ENCODE measurements at regions not wholly inside any gene's neighbourhood (a gene's known extent, or its start where the extent isn't known, plus 50 kb on each side); places are given as distances from the start of the nearest gene placed in this dataset.

DNA sequence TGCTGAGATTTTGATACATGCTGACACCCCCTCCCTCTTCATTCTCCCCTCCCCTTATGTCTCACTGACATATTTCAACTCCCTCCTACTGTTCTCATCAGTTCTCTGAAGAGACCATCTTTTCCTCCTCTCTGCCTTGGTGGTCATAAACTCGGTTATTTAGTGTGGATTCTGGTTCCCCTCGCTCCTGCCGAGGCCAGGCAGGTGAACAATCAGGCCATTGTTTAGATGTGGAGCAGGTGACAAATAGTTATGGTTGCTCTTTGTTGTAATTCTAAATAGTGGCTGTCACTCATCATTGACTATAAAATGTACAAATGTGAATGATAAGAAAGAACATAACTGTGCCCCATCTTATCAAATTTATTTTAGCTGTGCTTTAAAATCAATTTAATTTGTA, 324.6 kb downstream of the BCOR start:
- H3K27ac ChIP-seq (ENCODE audit: control insufficient read depth, insufficient read depth, low read length) = no peak overlapping the region
- no peaks in the 10 kb centered on the region for H3K36me3 ChIP-seq (ENCODE audit: control insufficient read depth in 2 of 2, extremely low read depth in 1 of 2, insufficient read depth in 2 of 2, low read length in 2 of 2)
- no peak for DNase-seq (ENCODE audit: low read depth, low spot score)
- no peak overlapping the region for H2AFZ ChIP-seq (ENCODE audit: control insufficient read depth, low read length)
- no peaks in the 10 kb centered on the region for H4K20me1 ChIP-seq (ENCODE audit: control insufficient read depth, extremely low read depth, insufficient read depth, low read length)
- H3K4me3 ChIP-seq (ENCODE audit: control insufficient read depth in 2 of 3, extremely low read depth in 1 of 3, insufficient read depth in 2 of 3, low read depth in 1 of 3, low read length in 3 of 3) = no peak overlapping the region
- no peaks in the 10 kb centered on the region for H3K9me3 ChIP-seq (ENCODE audit: control insufficient read depth, low read depth, low read length)
- H3K9me1 ChIP-seq (ENCODE audit: control insufficient read depth, extremely low read depth, insufficient read depth, low read length) = no peaks in the 10 kb centered on the region
- dilution Hi-C loops (cut with MboI; ENCODE audit: extremely low pct_ligation_motif_present, low sequenced_read_pairs) = no loop called here
- TF ChIP-seq, protein P1, sequence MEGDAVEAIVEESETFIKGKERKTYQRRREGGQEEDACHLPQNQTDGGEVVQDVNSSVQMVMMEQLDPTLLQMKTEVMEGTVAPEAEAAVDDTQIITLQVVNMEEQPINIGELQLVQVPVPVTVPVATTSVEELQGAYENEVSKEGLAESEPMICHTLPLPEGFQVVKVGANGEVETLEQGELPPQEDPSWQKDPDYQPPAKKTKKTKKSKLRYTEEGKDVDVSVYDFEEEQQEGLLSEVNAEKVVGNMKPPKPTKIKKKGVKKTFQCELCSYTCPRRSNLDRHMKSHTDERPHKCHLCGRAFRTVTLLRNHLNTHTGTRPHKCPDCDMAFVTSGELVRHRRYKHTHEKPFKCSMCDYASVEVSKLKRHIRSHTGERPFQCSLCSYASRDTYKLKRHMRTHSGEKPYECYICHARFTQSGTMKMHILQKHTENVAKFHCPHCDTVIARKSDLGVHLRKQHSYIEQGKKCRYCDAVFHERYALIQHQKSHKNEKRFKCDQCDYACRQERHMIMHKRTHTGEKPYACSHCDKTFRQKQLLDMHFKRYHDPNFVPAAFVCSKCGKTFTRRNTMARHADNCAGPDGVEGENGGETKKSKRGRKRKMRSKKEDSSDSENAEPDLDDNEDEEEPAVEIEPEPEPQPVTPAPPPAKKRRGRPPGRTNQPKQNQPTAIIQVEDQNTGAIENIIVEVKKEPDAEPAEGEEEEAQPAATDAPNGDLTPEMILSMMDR (optimal IDR thresholded peaks at IDR 0.05 in 1 of 3, IDR thresholded peaks at IDR 0.05 in 1 of 3, conservative IDR thresholded peaks at IDR 0.05 in 1 of 3; ENCODE audit: extremely low read depth in 1 of 3, insufficient read depth in 2 of 3, low read length in 3 of 3) = no peak
- FAIRE-seq = no peak
- H3K4me2 ChIP-seq (ENCODE audit: control insufficient read depth, extremely low read depth, insufficient read depth, low read depth, low read length) = no peak overlapping the region
- H3K27me3 ChIP-seq (ENCODE audit: control insufficient read depth, extremely low read depth, insufficient read depth, low read length) = no peaks in the 10 kb centered on the region
- H3K79me2 ChIP-seq (ENCODE audit: control insufficient read depth, insufficient read depth, low read length) = no peaks in the 10 kb centered on the region
- no peak overlapping the region for H3K9ac ChIP-seq (ENCODE audit: control insufficient read depth, extremely low read depth, insufficient read depth, low read length)
- no peaks in the 10 kb centered on the region for H3K4me1 ChIP-seq (ENCODE audit: control insufficient read depth, extremely low read depth, insufficient read depth, low read length)

DNA sequence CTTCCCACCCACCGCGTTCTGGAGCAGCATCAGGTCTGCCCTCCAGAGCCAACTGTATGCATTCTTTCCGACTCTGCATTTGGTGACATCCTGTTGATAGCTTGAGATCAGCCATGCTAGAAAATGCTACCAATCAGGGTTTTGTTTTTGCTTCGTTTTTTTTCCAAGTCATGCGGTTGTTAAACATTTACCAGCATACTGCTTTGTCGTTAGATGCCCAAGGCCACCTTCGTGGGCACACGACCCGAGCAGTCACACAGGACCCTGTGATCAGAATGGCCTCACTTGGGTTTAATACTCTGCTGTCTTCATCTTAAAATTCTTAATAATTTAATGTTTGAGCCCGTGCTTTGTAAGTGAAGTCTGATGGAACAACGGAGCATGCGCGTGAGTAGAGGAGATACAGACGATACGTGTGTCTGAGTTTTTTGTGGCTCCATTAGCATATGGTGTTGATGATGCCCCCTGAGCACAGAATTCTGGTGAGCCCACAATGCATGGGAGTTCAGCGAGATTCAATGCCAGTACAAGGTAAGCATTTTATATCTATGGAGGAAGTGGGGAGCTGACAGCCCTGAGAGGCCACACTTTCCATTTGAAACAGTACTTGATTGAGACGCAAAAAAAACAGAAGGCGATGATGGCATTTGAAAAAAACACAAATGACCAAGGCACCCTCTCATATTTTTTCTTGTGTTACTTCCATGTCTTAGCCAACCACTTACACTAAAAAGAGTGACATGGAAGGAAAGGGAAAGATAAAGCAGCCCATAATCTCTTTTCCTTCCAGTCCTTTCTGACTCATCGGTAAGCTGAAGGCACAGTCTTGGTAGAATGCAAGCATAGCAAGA, 323.6 kb downstream of the BCOR start:
- Histone ChIP-seq H3K4me2 (ENCODE audit: control insufficient read depth, extremely low read depth, insufficient read depth, low read depth, low read length) (no peak overlapping the region), H3K9me1 (ENCODE audit: control insufficient read depth, extremely low read depth, insufficient read depth, low read length) (no peaks in the 10 kb centered on the region), H3K79me2 (ENCODE audit: control insufficient read depth, insufficient read depth, low read length) (no peaks in the 10 kb centered on the region), H3K27ac (ENCODE audit: control insufficient read depth, insufficient read depth, low read length) (no peak overlapping the region), H3K36me3 (ENCODE audit: control insufficient read depth in 2 of 2, extremely low read depth in 1 of 2, insufficient read depth in 2 of 2, low read length in 2 of 2) (no peaks in the 10 kb centered on the region), H3K4me1 (ENCODE audit: control insufficient read depth, extremely low read depth, insufficient read depth, low read length) (no peaks in the 10 kb centered on the region), H3K4me3 (ENCODE audit: control insufficient read depth in 2 of 3, extremely low read depth in 1 of 3, insufficient read depth in 2 of 3, low read depth in 1 of 3, low read length in 3 of 3) (no peak overlapping the region), H3K9ac (ENCODE audit: control insufficient read depth, extremely low read depth, insufficient read depth, low read length) (no peak overlapping the region), H4K20me1 (ENCODE audit: control insufficient read depth, extremely low read depth, insufficient read depth, low read length) (no peaks in the 10 kb centered on the region), H2AFZ (ENCODE audit: control insufficient read depth, low read length) (no peak overlapping the region), H3K27me3 (ENCODE audit: control insufficient read depth, extremely low read depth, insufficient read depth, low read length) (no peaks in the 10 kb centered on the region), H3K9me3 (ENCODE audit: control insufficient read depth, low read depth, low read length) (no peaks in the 10 kb centered on the region)
- no peak for DNase-seq (ENCODE audit: low read depth, low spot score)
- FAIRE-seq = no peak
- no peak for TF ChIP-seq EZH2 (IDR thresholded peaks at IDR 0.05; ENCODE audit: low read length)
- dilution Hi-C loops (cut with MboI; ENCODE audit: extremely low pct_ligation_motif_present, low sequenced_read_pairs) = no loop called here

Data from keratinocyte (primary cell).